Left lung (tissue), 4 donors: ENCODE measurements at regions not wholly inside any gene's neighbourhood (a gene's known extent, or its start where the extent isn't known, plus 50 kb on each side); places are given as distances from the start of the nearest gene placed in this dataset.
A peak's percentile ranks its signal among the peaks of the same experiment; 100 is the strongest.

Source experiments
- ATAC-seq: fragments of 200-7000 bp; cut with Tn5 transposase; one replicate; pipeline ENCODE4 v1.9.1; 2020; ENCODE audit warnings: moderate library complexity
- DNase-seq, 4 donors: peaks; one replicate each; pipeline ENCODE4 v3.0.0-alpha.2; 2013 to 2020
- H3K27ac ChIP-seq, 2 donors: fragments of 200-600 bp; sonication (generic) in 1 of 2; one replicate each; pipeline versions ENCODE4 v1.5.0 to v1.8.0; 2020 to 2021
- H3K27me3 ChIP-seq, 2 donors: fragments of 200-600 bp; sonication (generic) in 1 of 2; one replicate each; pipeline versions ENCODE4 v1.5.0 to v1.8.0; 2020 to 2021
- H3K36me3 ChIP-seq, 2 donors: fragments of 200-600 bp; sonication (generic) in 1 of 2; one replicate each; pipeline versions ENCODE4 v1.5.0 to v1.8.0; 2020 to 2021
- H3K4me1 ChIP-seq, 2 donors: fragments of 200-600 bp; one replicate each; pipeline ENCODE4 v1.8.0; 2021
- H3K4me3 ChIP-seq, 2 donors: fragments of 200-600 bp; sonication (generic) in 1 of 2; one replicate each; pipeline versions ENCODE4 v1.5.0 to v1.8.0; 2020 to 2021; ENCODE audit warnings: mild to moderate bottlenecking in 1 of 2
- H3K9me3 ChIP-seq, 2 donors: fragments of 200-600 bp; sonication (generic) in 1 of 2; one replicate each; pipeline versions ENCODE4 v1.5.0 to v1.8.0; 2020 to 2021
- CTCF ChIP-seq, 2 donors: fragments of 200-600 bp; sonication (generic) in 1 of 2; IDR thresholded peaks; one replicate each; pipeline versions ENCODE4 v1.5.0 to v1.8.0; 2021; ENCODE audit warnings: antibody characterized with exemption in 2 of 2
- intact Hi-C, 2 donors: fragments of 100-400 bp; cut with DNase I; formaldehyde crosslinking; loops; one replicate each; pipeline versions ENCODE4 v1.11.2 to v1.14.2; 2022
- donor health status: DM: no; HTN: yes; CAD: no.
- donor health status: DM: no; HTN: no; CAD: no.

- TF ChIP-seq CTCF (IDR thresholded peaks at IDR 0.05) = no peak
These were observed 64.9 kb upstream of the TAS2R16 start for GRCh38 chr7:123060446-123060845.

GRCh38 chr7:123057911-123058310 lies 62.4 kb upstream of the TAS2R16 start:
- no peak for TF ChIP-seq CTCF (IDR thresholded peaks at IDR 0.05)
- no peak for DNase-seq
- no peak overlapping the region for H3K4me3 ChIP-seq
- H3K36me3 ChIP-seq = no peaks in the 10 kb centered on the region
- H3K27me3 ChIP-seq = no peaks in the 10 kb centered on the region
- intact Hi-C loops = no loop called here
- H3K27ac ChIP-seq = no peak overlapping the region
- H3K9me3 ChIP-seq = peaks cover 0 to 6% of the 10 kb centered on the region in 2 donors
- no peak for ATAC-seq
- no peaks in the 10 kb centered on the region for H3K4me1 ChIP-seq

More at GRCh38 chr7:123060446-123060845, 64.9 kb upstream of the TAS2R16 start:
- no peaks in the 10 kb centered on the region for H3K4me1 ChIP-seq
- DNase-seq = no peak
- ATAC-seq = no peak
- no peaks in the 10 kb centered on the region for H3K36me3 ChIP-seq
- H3K9me3 ChIP-seq = no peaks in the 10 kb centered on the region
- no peak overlapping the region for H3K27ac ChIP-seq
- H3K27me3 ChIP-seq = no peaks in the 10 kb centered on the region
- intact Hi-C loops = no loop called here
- H3K4me3 ChIP-seq = no peak overlapping the region

- H3K27me3 ChIP-seq = no peaks in the 10 kb centered on the region
- H3K4me1 ChIP-seq = no peaks in the 10 kb centered on the region
- no peaks in the 10 kb centered on the region for H3K36me3 ChIP-seq
- ATAC-seq (peak; percentile 66), DNase-seq (peak in 2 of 4 donors; percentile 1 to 11)
- intact Hi-C loops = no loop called here
- peaks cover 0 to 32% of the 10 kb centered on the region in 2 donors for H3K9me3 ChIP-seq
- TF ChIP-seq CTCF (IDR thresholded peaks at IDR 0.05) = no peak
- no peak overlapping the region for H3K4me3 ChIP-seq
- no peak overlapping the region for H3K27ac ChIP-seq
These were observed 59.0 kb upstream of the TAS2R16 start for GRCh38 chr7:123054357-123055133.

GRCh38 chr7:123051916-123052315 lies 56.4 kb upstream of the TAS2R16 start:
- no peak for DNase-seq
- no peak overlapping the region for H3K4me3 ChIP-seq
- ATAC-seq = no peak
- no peaks in the 10 kb centered on the region for H3K4me1 ChIP-seq
- peaks cover 0 to 58% of the 10 kb centered on the region in 2 donors for H3K9me3 ChIP-seq
- H3K27me3 ChIP-seq = no peaks in the 10 kb centered on the region
- intact Hi-C loops = no loop called here
- no peaks in the 10 kb centered on the region for H3K36me3 ChIP-seq
- no peak overlapping the region for H3K27ac ChIP-seq
- TF ChIP-seq CTCF (IDR thresholded peaks at IDR 0.05) = no peak

GRCh38 chr7:123047955-123048354 lies 52.5 kb upstream of the TAS2R16 start:
- intact Hi-C loops = no loop called here
- Histone ChIP-seq H3K9me3 (peaks cover 0 to 53% of the 10 kb centered on the region in 2 donors), H3K4me1 (no peaks in the 10 kb centered on the region), H3K4me3 (no peak overlapping the region), H3K27ac (no peak overlapping the region), H3K36me3 (no peaks in the 10 kb centered on the region), H3K27me3 (no peaks in the 10 kb centered on the region)
- no peak for ATAC-seq
- no peak for TF ChIP-seq CTCF (IDR thresholded peaks at IDR 0.05)
- DNase-seq = no peak
